Heart left ventricle (tissue), 16 donors: ENCODE measurements at regions not wholly inside any gene's neighbourhood (a gene's known extent, or its start where the extent isn't known, plus 50 kb on each side); places are given as distances from the start of the nearest gene placed in this dataset.

Experiments used
- ATAC-seq, 4 donors: fragments of 200-7000 bp; cut with Tn5 transposase; one replicate each; pipeline ENCODE4 v1.9.1; 2020 to 2022; ENCODE audit warnings: moderate library complexity in 4 of 4, mild to moderate bottlenecking in 3 of 4, moderate number of reproducible peaks in 1 of 4
- DNase-seq, 5 donors: peaks; one replicate each; pipeline ENCODE4 v3.0.0-alpha.2; 2020
- H3K27ac ChIP-seq, 12 donors: fragments of 200-600 bp; sonication (generic) in 4 of 12; one replicate each; pipeline versions ENCODE4 v1.5.0 to v1.8.0; 2016 to 2022; ENCODE audit warnings: mild to moderate bottlenecking in 2 of 12
- H3K27me3 ChIP-seq, 9 donors: fragments of 200-600 bp; sonication (generic) in 2 of 9; one replicate each; pipeline versions ENCODE4 v1.5.1 to v1.8.0; 2016 to 2022; ENCODE audit warnings: mild to moderate bottlenecking in 3 of 9
- H3K36me3 ChIP-seq, 9 donors: fragments of 200-600 bp; sonication (generic) in 2 of 9; one replicate each; pipeline versions ENCODE4 v1.5.0 to v1.8.0; 2018 to 2022; ENCODE audit warnings: mild to moderate bottlenecking in 2 of 9
- H3K4me1 ChIP-seq, 12 donors: fragments of 200-600 bp; sonication (generic) in 4 of 12; one replicate each; pipeline versions ENCODE4 v1.5.0 to v1.8.0; 2016 to 2022; ENCODE audit warnings: mild to moderate bottlenecking in 3 of 12
- H3K4me3 ChIP-seq, 12 donors: fragments of 200-600 bp; sonication (generic) in 4 of 12; one replicate each; pipeline versions ENCODE4 v1.5.0 to v1.8.0; 2017 to 2022; ENCODE audit warnings: mild to moderate bottlenecking in 9 of 12, moderate library complexity in 4 of 12
- H3K9me3 ChIP-seq, 12 donors: fragments of 200-600 bp; sonication (generic) in 4 of 12; one replicate each; pipeline versions ENCODE4 v1.5.0 to v1.8.0; 2016 to 2022; ENCODE audit warnings: mild to moderate bottlenecking in 1 of 12
- CTCF ChIP-seq, 12 donors: fragments of 200-600 bp; sonication (generic) in 4 of 12; IDR thresholded peaks; one replicate each; pipeline versions ENCODE4 v1.5.0 to v1.8.0; 2018 to 2022; ENCODE audit warnings: antibody characterized with exemption in 12 of 12, mild to moderate bottlenecking in 5 of 12
- POLR2A ChIP-seq, 2 donors: fragments of 450-650 bp; IDR thresholded peaks; one replicate each; pipeline ENCODE4 v1.6.1; 2017; ENCODE audit warnings: antibody characterized with exemption in 2 of 2, mild to moderate bottlenecking in 2 of 2, moderate library complexity in 2 of 2
- WGBS, 4 donors: extraction: QIAGEN DNeasy Blood & Tissue Kit in 2 of 4; methylation state at CpG; one replicate each; pipeline versions ENCODE4 v1.1.5 to v1.1.7; 2013 to 2018; 5-methylcytosine and 5-hydroxymethylcytosine counted together
- intact Hi-C, 10 donors: fragments of 100-400 bp; cut with DNase I; formaldehyde crosslinking; loops; one replicate each; pipeline versions ENCODE4 v1.11.1 to v1.14.2; 2022
- donor health status: ischemic (EF 13 %, LVEDD 7.1; RV severe dilation, severe dysfunction).
- donor health status: healthy with polysubstance abuse.
- donor health status: DM: no; HTN: yes; CAD: no.
- donor health status: DM: no; HTN: no; CAD: no.
- donor health status: ischemic (EF 25% LVEDD 6.9; RV normal size, moderate dysfunction).
- donor health status: ischemic (EF 25% LVEDD 5.7; RV mildly dilated, moderate dysfunction).
- donor health status: healthy.
- donor health status: DM: yes; HTN: yes; CAD: no.
- donor health status: ischemic (EF 35%, LVEDD 5.7; RV mildly dilated, moderate dysfunction).
- donor health status: nonischemic (EF 11% LVEDD 7.7; RV severe dilation, severe dysfunction).
- donor health status: DM: yes; HTN: yes; CAD: no.
- donor health status: PGD.
- donor health status: ischemic (EF 29% LVEDD 5.4; RV normal size, mild dysfunction).
- donor health status: nonischemic (EF 23%, LVEDD 6.1; RV moderate dilation, normal function).

GRCh38 chr2:145235312-145235711, 715.4 kb upstream of the ZEB2 start:
- WGBS, 4 donors, result 84 to 89% (median 87%) methylated on average over 2 of the region's 2 CpGs

GRCh38 chr2:145230546-145230945, 710.6 kb upstream of the ZEB2 start:
- intact Hi-C loops, result no loop called here
- Histone ChIP-seq H3K4me1 (no peaks in the 10 kb centered on the region), H3K27me3 (no peaks in the 10 kb centered on the region), H3K27ac (no peak overlapping the region), H3K4me3 (no peak overlapping the region), H3K36me3 (no peaks in the 10 kb centered on the region), H3K9me3 (no peaks in the 10 kb centered on the region)
- no peak for ATAC-seq
- TF ChIP-seq POLR2A (IDR thresholded peaks at IDR 0.05) (no peak), CTCF (IDR thresholded peaks at IDR 0.05) (no peak)
- WGBS, 4 donors, result 65 to 80% (median 74%) methylated on average over 3 of the region's 3 CpGs
- no peak for DNase-seq

More at GRCh38 chr2:145235312-145235711, 715.4 kb upstream of the ZEB2 start:
- TF ChIP-seq CTCF (IDR thresholded peaks at IDR 0.05), result no peak
- H3K27ac ChIP-seq, result no peak overlapping the region
- intact Hi-C loops, result no loop called here
- H3K36me3 ChIP-seq, result no peaks in the 10 kb centered on the region
- DNase-seq (no peak), ATAC-seq (no peak)
- no peaks in the 10 kb centered on the region for H3K4me1 ChIP-seq
- H3K4me3 ChIP-seq, result no peak overlapping the region
- H3K9me3 ChIP-seq, result no peaks in the 10 kb centered on the region
- H3K27me3 ChIP-seq, result no peaks in the 10 kb centered on the region

GRCh38 chr2:145228506-145228905, 708.6 kb upstream of the ZEB2 start:
- DNase-seq (no peak), ATAC-seq (no peak)
- no peak overlapping the region for H3K4me3 ChIP-seq
- TF ChIP-seq POLR2A (IDR thresholded peaks at IDR 0.05) (no peak), CTCF (IDR thresholded peaks at IDR 0.05) (no peak)
- WGBS, 4 donors, result 67 to 76% (median 72%) methylated on average over 5 of the region's 5 CpGs
- no peaks in the 10 kb centered on the region for H3K36me3 ChIP-seq
- H3K9me3 ChIP-seq, result no peaks in the 10 kb centered on the region
- intact Hi-C loops, result no loop called here
- H3K4me1 ChIP-seq, result no peaks in the 10 kb centered on the region
- H3K27ac ChIP-seq, result no peak overlapping the region
- H3K27me3 ChIP-seq, result no peaks in the 10 kb centered on the region

- no peaks in the 10 kb centered on the region for H3K9me3 ChIP-seq
- TF ChIP-seq CTCF (IDR thresholded peaks at IDR 0.05) (no peak), POLR2A (IDR thresholded peaks at IDR 0.05) (no peak)
- H3K4me1 ChIP-seq, result no peaks in the 10 kb centered on the region
- intact Hi-C loops, result no loop called here
- ATAC-seq (no peak), DNase-seq (no peak)
- H3K4me3 ChIP-seq, result no peak overlapping the region
- H3K36me3 ChIP-seq, result no peaks in the 10 kb centered on the region
- no peaks in the 10 kb centered on the region for H3K27me3 ChIP-seq
- H3K27ac ChIP-seq, result no peak overlapping the region
- WGBS, 4 donors, result 91 to 98% (median 93%) methylated on average over 1 of the region's 1 CpG
Observed at GRCh38 chr2:145226901-145227300, 707.0 kb upstream of the ZEB2 start.
